ENCODE measurements at regions not wholly inside any gene's neighbourhood (a gene's known extent, or its start where the extent isn't known, plus 50 kb on each side); places are given as distances from the start of the nearest gene placed in this dataset.

GRCh38 chr1:5296557-5297179, 642.3 kb downstream of the AJAP1 start:
- no peak for DNase-seq
- Histone ChIP-seq H3K4me3 (no peak overlapping the region), H3K27me3 (ENCODE audit: low read depth) (peaks cover 79% of the 10 kb centered on the region), H3K36me3 (no peaks in the 10 kb centered on the region), H3K4me1 (no peaks in the 10 kb centered on the region), H3K9me3 (replicated peaks) (no peaks in the 10 kb centered on the region), H3K27ac (replicated peaks) (no peak overlapping the region)
- intact Hi-C loops (cut with micrococcal nuclease) = no loop called here
- TF ChIP-seq, protein P1, sequence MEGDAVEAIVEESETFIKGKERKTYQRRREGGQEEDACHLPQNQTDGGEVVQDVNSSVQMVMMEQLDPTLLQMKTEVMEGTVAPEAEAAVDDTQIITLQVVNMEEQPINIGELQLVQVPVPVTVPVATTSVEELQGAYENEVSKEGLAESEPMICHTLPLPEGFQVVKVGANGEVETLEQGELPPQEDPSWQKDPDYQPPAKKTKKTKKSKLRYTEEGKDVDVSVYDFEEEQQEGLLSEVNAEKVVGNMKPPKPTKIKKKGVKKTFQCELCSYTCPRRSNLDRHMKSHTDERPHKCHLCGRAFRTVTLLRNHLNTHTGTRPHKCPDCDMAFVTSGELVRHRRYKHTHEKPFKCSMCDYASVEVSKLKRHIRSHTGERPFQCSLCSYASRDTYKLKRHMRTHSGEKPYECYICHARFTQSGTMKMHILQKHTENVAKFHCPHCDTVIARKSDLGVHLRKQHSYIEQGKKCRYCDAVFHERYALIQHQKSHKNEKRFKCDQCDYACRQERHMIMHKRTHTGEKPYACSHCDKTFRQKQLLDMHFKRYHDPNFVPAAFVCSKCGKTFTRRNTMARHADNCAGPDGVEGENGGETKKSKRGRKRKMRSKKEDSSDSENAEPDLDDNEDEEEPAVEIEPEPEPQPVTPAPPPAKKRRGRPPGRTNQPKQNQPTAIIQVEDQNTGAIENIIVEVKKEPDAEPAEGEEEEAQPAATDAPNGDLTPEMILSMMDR (IDR thresholded peaks at IDR 0.05; ENCODE audit: borderline replicate concordance) = no peak

DNA sequence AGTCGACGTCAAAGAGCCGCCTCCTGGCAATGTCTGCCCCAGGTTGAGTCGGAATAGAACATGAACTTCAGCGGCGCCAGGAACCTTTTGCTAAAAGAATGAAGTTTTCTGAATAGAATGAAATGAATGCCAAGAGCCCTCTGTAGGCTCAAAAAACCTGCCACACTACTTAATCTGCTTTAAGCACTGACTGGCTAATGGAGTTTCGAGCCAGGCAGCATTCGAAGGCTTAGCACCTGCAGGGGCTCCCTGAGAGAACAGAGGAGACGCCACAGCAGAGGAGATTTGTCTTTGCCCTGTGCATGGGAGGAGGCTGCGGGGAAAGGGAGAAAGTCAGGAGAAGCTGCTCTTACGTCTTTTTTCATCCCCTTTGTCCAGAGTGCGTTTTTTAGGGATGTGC, 641.7 kb downstream of the AJAP1 start:
- intact Hi-C loops (cut with micrococcal nuclease) = no loop called here
- Histone ChIP-seq H3K9me3 (replicated peaks) (no peaks in the 10 kb centered on the region), H3K27me3 (ENCODE audit: low read depth) (peaks cover 79% of the 10 kb centered on the region), H3K4me3 (no peak overlapping the region), H3K36me3 (no peaks in the 10 kb centered on the region), H3K27ac (replicated peaks) (no peak overlapping the region), H3K4me1 (no peaks in the 10 kb centered on the region)
- TF ChIP-seq, protein P1 (IDR thresholded peaks at IDR 0.05; ENCODE audit: borderline replicate concordance) = no peak
- no peak for DNase-seq

DNA sequence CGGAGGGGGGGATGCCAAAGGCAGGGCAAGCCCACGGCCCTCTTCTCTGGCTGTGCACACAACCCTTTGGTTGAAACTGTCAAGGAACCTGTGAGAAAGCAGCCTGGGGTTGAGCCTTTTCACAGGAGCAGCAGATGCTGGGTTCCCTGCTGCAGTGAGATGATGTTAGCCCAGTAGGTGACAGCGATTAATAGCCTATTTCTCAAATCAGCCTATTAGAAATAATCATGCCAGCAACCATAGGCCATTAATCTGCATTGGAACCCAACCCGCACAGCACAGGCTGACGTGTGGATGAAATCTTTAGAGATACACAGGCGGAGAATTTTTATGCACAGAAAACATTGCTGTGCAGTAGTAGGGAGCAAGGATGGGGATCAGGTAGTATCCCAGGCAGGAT, 637.5 kb downstream of the AJAP1 start:
- Histone ChIP-seq H3K4me3 (no peak overlapping the region), H3K9me3 (replicated peaks) (no peaks in the 10 kb centered on the region), H3K36me3 (no peaks in the 10 kb centered on the region), H3K4me1 (no peaks in the 10 kb centered on the region), H3K27me3 (ENCODE audit: low read depth) (peaks cover 48% of the 10 kb centered on the region), H3K27ac (replicated peaks) (no peak overlapping the region)
- DNase-seq = no peak
- TF ChIP-seq, protein P1 (IDR thresholded peaks at IDR 0.05; ENCODE audit: borderline replicate concordance) = no peak
- intact Hi-C loops (cut with micrococcal nuclease) = no loop called here

DNA sequence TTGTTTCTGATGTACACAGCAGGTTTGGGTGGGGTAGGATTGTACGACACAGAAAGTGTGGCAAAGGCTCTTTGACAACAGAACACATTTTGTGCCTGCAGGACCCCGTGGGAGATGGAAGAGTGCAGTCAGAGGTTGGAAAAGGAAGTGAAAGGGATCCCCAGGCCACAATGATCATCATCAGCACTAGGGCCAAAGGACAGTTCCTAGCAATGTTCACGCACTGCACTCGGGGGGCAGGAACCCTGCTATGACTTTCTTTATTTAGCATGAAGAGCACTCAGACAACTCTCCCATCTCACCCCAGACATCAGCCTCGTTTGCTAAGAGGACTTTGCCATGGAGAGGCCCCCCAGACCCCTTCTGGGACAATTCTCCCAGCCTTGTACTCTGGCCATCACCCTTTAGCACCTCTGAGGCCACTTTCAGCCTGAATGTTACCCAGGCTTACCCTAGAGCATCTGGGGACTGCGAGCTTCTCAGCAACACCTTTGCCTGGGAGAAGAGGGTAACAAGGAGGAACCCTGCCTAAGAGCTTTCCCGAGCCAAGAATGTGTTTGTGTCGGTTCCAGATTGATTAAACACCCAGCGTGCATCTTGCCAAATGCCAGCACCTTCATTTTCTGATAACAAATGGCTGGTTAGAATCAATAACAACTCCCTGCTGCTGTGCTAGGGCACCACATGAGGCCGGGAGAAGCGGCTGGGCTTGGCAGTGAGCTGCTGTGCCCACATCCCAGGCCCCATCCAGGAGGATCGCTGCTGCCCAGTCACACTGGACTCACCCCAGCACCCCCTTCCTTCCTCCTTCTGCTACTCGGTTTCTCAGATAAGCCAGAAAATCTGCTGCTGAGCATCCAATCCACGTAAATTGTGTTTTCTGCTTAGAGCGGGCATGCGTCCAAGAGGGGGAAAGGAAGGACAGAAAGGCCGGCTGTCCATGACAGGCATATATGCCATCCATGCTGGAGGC, 633.1 kb downstream of the AJAP1 start:
- Histone ChIP-seq H3K27me3 (ENCODE audit: low read depth) (peaks cover 51% of the 10 kb centered on the region), H3K4me1 (no peaks in the 10 kb centered on the region), H3K27ac (replicated peaks) (no peak overlapping the region), H3K36me3 (no peaks in the 10 kb centered on the region), H3K4me3 (no peak overlapping the region), H3K9me3 (replicated peaks) (peaks cover 6% of the 10 kb centered on the region)
- intact Hi-C loops (cut with micrococcal nuclease) = no loop called here
- TF ChIP-seq, protein P1 (IDR thresholded peaks at IDR 0.05; ENCODE audit: borderline replicate concordance) = no peak
- DNase-seq = no peak

DNA sequence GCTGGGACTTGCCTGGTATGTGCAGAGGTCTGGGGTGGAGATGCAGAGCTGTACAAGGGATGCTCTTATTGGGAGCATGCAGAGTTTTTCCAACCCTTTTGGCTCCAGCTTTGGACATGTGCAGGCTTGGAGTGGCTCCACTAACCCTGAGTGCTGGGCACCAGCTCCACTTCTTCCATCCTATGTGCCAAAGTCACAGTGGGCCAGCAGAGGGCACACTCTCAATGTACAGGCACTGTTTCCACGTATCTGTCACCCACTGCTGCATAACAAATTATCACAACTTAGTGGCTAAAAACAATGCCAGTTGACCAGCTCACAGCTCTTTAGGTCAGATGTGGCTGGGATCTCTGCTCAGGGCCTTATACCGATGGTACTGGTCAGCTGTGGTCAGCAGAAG, 631.8 kb downstream of the AJAP1 start:
- no peak for DNase-seq
- no peak overlapping the region for H3K4me3 ChIP-seq
- intact Hi-C loops (cut with micrococcal nuclease) = no loop called here
- H3K36me3 ChIP-seq = no peaks in the 10 kb centered on the region
- no peak overlapping the region for H3K27ac ChIP-seq (replicated peaks)
- TF ChIP-seq, protein P1 (IDR thresholded peaks at IDR 0.05; ENCODE audit: borderline replicate concordance) = no peak
- peaks cover 6% of the 10 kb centered on the region for H3K9me3 ChIP-seq (replicated peaks)
- H3K27me3 ChIP-seq (ENCODE audit: low read depth) = peaks cover 47% of the 10 kb centered on the region
- no peaks in the 10 kb centered on the region for H3K4me1 ChIP-seq
